ENCODE measurements at regions not wholly inside any gene's neighbourhood (a gene's known extent, or its start where the extent isn't known, plus 50 kb on each side); places are given as distances from the start of the nearest gene placed in this dataset.
"Not testable (repeated sequence)": the region's sequence is repeated elsewhere in the genome, so short reads cannot be mapped to it uniquely, and the experiment has no call there.

DNA sequence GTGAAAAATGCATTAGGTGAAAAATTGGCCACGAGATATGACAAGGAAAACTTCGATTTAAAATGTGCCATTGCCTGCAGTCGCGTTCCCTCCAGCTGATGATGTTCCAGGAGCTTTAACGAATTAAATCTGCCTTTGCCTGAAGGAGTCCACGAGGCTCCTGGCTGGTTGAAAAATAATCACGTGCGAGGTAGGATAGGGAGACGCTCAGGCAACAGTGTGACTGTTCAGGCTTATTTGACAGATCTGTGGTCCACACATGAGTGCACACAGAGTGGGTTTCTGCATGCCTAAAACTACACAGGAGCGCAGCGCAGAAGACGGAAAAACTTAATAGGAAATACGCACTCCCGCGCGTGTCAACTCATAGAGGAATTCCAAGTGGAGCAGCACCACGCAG is 204.0 kb upstream of the PITRM1 start:
- ATAC-seq (no peak), DNase-seq (no peak)

GRCh38 chr10:3375505-3375904 is 202.9 kb upstream of the PITRM1 start:
- DNase-seq = no peak
- ATAC-seq = no peak

DNA sequence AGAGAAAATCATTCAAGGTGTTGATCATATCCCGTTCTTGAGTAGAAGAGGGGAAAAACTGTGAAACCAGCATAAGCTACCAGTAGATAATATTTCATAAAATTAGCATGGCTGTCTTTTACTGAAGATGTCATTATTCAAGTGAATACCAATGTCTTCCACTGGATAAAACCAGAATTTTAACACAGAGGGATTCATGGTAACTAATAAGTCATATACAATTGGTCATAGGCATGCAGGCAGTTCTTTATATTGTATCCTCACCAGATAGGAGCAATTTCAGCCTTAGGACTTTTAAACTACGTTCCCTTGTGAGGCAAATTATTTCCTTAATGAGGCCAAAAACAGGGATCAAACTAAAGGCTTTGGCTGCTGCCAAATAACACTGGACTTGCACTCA is 202.3 kb upstream of the PITRM1 start:
- ATAC-seq (no peak), DNase-seq (no peak)

DNA sequence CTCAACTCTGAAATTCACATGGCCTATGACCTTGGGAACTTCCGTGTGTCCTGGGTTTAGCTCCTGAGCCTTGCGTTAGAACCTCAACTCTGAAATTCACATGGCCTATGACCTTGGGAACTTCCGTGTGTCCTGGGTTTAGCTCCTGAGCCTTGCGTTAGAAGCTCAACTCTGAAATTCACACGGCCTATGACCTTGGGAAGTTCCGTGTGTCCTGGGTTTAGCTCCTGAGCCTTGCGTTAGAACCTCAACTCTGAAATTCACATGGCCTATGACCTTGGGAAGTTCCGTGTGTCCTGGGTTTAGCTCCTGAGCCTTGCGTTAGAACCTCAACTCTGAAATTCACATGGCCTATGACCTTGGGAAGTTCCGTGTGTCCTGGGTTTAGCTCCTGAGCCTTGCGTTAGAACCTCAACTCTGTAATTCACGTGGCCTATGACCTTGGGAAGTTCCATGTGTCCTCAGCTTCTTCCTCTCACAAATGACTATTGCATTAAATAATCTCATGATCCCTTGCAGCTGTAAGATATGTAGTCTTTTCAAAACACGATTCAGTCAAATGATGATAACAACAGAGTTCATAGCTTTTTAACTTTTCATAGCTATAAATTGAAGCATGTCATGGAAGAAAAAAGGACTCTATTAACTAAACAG is 200.9 kb upstream of the PITRM1 start:
- ATAC-seq, DNase-seq: not testable (repeated sequence)

- no peak for ATAC-seq
- DNase-seq = no peak
Observed at GRCh38 chr10:3372281-3372680, 199.7 kb upstream of the PITRM1 start.

DNA sequence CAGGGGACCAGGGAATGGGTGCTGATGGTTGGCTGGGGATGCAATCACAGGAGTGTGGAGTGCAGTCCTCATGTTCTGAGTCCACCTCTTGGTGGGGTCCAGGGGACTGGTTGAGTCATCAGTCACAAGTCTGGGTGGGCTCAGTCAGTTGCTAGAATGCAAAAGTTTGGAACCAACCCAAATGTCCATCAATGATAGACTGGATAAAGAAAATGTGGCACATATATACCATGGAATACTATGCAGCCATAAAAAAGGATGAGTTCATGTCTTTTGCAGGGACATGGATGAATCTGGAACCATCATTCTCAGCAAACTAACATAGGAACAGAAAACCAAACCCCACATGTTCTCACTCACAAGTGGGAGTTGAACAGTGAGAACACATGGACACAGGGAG is 199.0 kb upstream of the PITRM1 start:
- DNase-seq, ATAC-seq: not testable (repeated sequence)

DNA sequence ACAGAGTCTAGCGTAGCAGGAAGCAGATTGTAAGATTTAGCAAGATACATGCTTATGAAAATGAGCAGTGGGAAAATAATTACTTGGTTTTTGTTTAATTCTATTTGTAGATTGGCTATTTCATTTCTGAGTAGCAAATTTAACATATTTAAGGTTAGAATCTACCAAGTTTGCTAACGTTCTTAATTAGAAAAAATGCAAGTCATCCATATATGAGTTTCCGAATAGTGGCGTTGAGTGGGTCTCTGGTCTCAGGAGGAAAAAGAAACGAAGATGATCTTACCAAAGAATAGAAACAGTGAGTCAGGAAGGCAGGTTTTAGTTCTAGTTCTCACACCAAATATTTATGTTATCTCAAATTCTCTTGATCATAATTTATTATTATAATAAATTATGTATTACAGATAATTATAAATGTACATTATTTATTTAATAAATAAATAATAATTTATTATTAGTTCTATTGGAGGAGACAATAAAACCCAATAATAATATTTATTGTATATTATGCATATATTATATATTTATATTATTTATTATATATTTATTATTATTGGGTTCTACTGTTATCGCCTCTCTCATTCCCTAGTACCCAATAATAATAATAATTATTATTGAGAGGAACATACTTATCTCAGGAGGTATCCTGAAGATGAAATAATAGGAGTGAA is 194.3 kb upstream of the PITRM1 start:
- ATAC-seq (no peak), DNase-seq (no peak)

- DNase-seq (no peak), ATAC-seq (no peak)
Observed at GRCh38 chr10:3366043-3366442, 193.5 kb upstream of the PITRM1 start.

DNA sequence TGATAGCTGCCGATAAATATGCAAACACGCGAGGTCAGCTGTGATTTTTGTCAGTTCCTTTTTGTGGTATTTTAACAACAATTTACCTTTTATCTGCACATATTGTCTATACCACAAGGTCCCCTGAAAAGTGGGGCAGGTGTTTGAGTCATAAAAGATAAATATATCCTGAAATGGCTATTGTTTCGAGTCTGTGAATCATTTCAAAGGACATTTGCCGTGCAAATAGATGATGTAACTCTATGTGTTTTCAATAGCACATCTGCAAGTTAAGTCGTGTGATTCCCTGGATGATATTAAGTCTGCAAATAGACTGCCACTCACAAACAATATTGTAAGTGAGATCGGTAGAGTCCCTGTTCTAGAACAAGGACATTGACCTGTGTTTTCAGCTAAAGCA is 193.0 kb upstream of the PITRM1 start:
- DNase-seq = no peak
- ATAC-seq = no peak

- DNase-seq (no peak), ATAC-seq (no peak)
Observed at GRCh38 chr10:3364768-3365480, 192.3 kb upstream of the PITRM1 start.

- DNase-seq (no peak), ATAC-seq (no peak)
Observed at GRCh38 chr10:3363311-3364045, 190.9 kb upstream of the PITRM1 start.

- ATAC-seq (no peak), DNase-seq (no peak)
Observed at GRCh38 chr10:3362394-3362793, 189.8 kb upstream of the PITRM1 start.

DNA sequence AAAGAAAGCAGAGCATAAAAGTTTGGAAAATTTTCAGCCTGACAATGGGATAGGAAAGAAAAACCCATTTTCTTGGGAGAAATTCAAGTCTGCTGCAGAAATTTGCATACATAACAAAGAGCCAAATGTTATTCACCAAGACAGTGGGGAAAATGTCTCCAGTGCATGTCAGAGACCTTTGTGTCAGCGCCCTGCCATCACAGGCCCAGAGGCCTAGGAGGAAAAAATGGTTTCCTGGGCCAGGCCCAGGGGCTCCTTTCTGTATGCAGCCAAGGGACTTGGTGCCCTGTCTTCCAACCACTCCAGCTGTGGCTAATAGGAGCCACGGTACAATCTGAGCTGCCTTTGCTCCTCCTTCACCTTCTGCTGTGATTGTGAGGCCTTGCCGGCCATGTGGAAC is 189.1 kb upstream of the PITRM1 start:
- ATAC-seq (no peak), DNase-seq (no peak)

DNA sequence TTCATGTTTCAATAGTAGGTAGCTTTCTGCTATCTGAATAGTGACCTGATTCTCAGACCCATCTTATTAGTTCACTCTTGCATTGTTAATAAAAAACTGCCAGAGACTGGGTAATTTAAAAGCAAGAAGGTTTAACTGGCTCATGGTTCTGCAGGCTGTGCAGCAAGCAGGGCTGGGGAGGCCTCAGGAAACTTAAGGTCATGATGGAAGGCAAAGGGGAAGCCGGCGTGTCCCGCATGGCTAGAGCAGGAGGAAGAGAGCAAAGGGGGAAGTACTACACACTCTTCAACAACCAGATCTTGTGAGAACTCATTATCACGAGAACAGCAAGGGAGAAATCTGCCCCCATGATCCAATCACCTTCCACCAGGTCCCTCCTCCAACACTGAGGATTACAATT is 185.2 kb upstream of the PITRM1 start:
- no peak for DNase-seq
- ATAC-seq = no peak

GRCh38 chr10:3355536-3355935 is 183.0 kb upstream of the PITRM1 start:
- ATAC-seq = no peak

DNA sequence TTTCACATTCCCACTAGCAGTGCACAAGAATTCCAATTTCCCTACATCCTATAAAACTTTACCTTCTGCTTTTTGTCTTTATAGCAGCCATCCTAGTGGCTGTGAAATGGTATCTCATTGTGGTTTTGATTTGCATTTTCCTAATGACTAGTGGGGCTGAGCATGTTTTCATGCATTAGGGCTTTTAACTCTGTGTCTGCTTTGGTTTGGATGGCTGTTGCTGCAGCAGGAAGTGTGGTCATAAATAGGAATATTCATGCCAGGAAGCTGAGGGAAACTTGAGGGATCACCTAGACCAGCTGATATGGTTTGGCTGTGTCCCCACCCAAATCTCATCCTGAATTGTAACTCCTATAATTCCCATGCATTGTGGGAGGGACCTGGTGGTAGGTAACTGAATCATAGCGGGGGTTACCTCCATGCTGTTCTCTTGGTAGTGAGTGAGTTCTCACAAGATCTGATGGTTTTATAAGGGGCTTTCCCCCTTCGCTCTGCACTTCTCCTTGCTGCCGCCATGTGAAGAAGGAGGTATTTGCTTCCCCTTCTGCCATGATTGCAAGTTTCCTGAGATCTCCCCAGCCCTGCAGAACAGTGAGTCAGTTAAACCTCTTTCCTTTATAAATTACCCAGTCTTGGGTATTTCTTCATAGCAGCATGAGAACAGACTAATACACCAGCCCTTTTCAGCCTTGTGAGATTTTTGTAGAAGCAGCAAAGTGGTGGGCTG is 181.8 kb upstream of the PITRM1 start:
- no peak for DNase-seq
- ATAC-seq = no peak

More at GRCh38 chr10:3355536-3355935, 183.0 kb upstream of the PITRM1 start:
- DNase-seq = no peak

DNA sequence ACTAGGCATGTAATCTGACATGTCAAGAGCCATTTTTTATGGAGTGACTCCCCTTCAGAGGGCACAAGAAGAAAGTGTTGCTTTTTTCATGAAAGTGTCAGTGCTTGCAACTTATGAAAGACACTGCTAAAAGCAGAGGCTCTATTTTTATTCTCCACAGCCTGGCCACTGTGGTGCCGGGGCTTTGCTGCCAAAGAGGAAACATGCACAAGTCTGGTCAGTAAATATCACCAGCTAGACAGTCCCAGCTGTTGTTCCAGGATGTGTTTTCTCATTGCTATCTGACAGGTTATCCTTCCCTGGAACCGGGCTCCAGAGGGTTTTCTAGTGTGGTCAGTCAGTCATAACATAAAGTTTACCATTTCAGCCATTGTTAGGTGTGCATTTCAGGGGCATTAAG is 180.7 kb upstream of the PITRM1 start:
- DNase-seq (no peak), ATAC-seq (no peak)

DNA sequence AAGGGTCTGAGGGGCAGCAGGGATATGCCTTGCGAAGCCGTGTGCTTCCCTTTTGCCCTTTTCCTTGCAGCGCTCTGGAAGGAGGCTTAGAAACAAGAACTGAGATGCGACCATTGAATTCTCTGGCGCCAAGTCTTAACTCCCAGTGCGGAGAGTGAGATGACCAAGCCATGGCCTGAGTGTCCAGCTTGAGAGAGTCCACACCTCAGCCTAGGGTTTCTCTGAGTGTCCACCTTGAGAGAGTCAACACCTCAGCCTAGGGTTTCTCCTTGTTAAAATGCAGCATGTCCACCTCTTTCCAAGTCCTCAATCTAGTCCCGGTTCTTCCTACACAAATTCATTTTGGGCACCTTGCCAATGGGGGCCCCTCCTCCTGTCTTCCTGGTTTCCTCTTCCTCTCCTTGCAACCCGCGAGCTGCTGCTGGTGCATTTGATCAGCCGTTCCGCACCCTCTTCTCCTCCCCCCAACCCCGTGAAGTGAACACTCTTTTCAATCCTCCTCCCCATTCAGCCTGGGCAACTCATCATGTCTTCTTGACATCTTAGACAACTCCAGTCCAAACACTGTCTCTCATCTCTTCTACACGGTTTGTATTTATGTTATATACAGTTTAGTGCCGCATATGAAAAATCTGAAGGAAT is 178.2 kb upstream of the PITRM1 start:
- no peak for DNase-seq
- ATAC-seq = no peak

DNA sequence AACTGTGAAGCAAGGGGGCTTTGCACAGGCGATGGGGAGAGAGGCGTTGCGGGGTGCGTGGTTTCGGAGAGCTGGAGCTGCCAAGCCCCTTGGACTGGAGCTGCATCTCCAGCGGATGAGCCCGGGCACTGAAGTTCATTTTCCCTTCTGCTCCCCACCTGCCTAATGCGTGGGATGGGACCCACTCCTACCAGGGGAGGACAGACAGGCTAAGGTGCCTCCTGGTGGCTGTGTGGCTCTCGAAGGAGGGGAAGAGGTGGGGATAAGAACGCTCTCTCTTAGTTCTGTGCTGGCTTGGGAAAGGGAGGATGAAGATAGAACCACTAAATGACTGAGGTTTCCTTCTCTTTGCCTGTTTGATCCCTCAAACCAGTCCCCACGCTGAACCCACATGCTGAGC is 177.6 kb upstream of the PITRM1 start:
- no peak for DNase-seq
- no peak for ATAC-seq

GRCh38 chr10:3348564-3348963 is 176.0 kb upstream of the PITRM1 start:
- ATAC-seq (no peak), DNase-seq (no peak)

DNA sequence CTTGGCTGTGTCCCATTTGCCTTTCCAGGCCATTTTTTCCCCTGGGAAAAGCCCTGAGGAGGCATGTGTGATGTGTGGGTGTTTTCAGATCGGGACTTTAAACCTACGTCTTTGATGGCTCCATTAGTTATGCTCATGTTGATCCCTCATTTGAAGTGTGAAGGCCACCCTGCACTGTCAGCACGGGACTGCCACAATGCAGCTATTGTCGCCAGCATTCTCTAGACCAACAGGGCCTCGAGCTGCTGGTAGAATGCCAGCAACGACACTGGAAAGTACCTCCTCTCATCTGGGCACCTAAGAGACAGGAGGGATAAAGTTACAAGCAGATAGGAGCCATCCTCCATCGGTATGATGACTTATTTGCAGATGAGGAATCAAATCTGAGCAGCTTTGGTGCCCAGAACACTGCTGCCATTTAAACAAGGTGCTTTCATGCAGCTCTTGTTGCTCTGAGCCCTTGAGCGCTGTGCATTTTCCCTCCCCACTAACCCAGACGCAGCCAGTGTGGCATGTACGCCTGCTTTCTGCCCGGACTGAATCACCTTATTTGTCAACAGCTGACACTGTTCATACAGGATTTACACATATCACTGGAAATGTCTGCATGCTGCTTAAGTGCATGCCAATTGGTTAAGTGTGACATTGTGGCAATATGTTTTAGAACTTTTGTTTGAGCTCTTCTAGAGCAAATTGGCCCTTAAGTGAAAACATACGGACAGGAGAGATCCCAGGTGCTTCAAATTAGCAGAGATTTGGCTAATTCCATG is 175.0 kb upstream of the PITRM1 start:
- DNase-seq = no peak
- ATAC-seq = no peak
